ENCODE measurements at regions not wholly inside any gene's neighbourhood (a gene's known extent, or its start where the extent isn't known, plus 50 kb on each side); places are given as distances from the start of the nearest gene placed in this dataset.

- TF ChIP-seq POLR2A (IDR thresholded peaks at IDR 0.05) (no peak), CTCF (IDR thresholded peaks at IDR 0.05) (no peak)
- no peak overlapping the region for H3K4me3 ChIP-seq
- H3K4me1 ChIP-seq, result peaks cover 4 to 6% of the 10 kb centered on the region in 2 donors
- no peaks in the 10 kb centered on the region for H3K27me3 ChIP-seq
- no peak for DNase-seq
- no peaks in the 10 kb centered on the region for H3K9me3 ChIP-seq
- intact Hi-C loops (cut with DNase I; ENCODE audit: low total_unique reads), result no loop called here
- H3K36me3 ChIP-seq, result no peaks in the 10 kb centered on the region
- H3K27ac ChIP-seq, result no peak overlapping the region
These were observed 330.3 kb downstream of the PCNX1 start for GRCh38 chr14:71237556-71237955.

DNA sequence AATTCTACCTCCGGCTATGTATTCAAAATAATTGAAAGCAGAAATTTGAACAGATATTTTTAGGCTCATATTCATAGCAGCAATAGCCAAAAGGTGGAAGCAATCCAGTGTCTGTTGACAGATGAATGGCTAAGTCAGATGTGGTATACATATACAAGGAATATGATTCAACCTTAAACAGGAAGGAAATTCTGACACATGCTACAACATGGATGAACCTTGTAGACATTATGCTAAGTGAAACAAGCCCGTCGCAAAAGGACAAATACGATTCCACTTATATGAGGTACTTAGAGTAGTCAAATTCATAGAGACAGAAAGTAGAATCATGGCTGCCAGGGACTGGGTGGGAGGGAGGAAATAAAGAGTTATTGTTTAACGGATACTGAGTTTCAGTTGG lies 331.6 kb downstream of the PCNX1 start:
- H3K27ac ChIP-seq, result no peak overlapping the region
- no peak overlapping the region for H3K4me3 ChIP-seq
- DNase-seq, result no peak
- H3K27me3 ChIP-seq, result no peaks in the 10 kb centered on the region
- intact Hi-C loops (cut with DNase I; ENCODE audit: low total_unique reads), result no loop called here
- H3K4me1 ChIP-seq, result peaks cover 4 to 6% of the 10 kb centered on the region in 2 donors
- no peaks in the 10 kb centered on the region for H3K36me3 ChIP-seq
- no peaks in the 10 kb centered on the region for H3K9me3 ChIP-seq
- TF ChIP-seq POLR2A (IDR thresholded peaks at IDR 0.05) (no peak), CTCF (IDR thresholded peaks at IDR 0.05) (no peak)

GRCh38 chr14:71240171-71240570 lies 332.9 kb downstream of the PCNX1 start:
- Histone ChIP-seq H3K4me3 (no peak overlapping the region), H3K4me1 (peaks cover 4 to 6% of the 10 kb centered on the region in 2 donors), H3K9me3 (no peaks in the 10 kb centered on the region), H3K27me3 (no peaks in the 10 kb centered on the region), H3K36me3 (no peaks in the 10 kb centered on the region), H3K27ac (no peak overlapping the region)
- no peak for DNase-seq
- intact Hi-C loops (cut with DNase I; ENCODE audit: low total_unique reads), result no loop called here
- no peak for TF ChIP-seq CTCF (IDR thresholded peaks at IDR 0.05)
- TF ChIP-seq POLR2A (IDR thresholded peaks at IDR 0.05), result no peak

DNA sequence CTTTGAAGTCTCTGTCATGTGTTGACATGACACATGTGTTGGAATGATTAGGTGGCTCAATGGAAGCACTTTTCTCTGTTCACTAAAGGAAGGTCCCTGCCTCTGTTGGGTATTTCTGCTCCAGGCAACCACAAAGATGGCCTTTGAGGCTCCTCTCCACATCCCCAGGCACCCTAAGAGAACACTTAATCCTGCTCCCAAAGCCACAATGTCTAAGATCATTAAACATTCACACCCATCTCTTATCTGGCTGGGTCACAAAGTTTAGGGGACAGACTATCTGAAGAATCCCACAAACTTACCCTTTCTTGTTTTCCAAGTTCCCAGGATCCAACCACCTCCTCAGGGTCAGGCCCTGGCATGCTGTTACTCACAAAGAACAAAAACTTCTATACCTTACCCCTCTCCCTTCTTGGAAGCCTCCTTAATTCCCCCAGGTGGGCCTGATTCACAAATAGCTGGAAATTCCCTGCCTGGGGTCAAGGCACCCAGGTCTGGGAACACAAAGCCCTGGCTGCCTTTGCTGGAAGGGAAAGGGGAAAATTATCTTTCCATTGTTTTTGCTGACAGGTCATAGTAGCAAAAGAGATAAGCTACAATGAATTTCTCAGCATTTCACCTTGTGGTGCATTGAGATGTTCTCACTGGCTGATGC lies 333.7 kb downstream of the PCNX1 start:
- DNase-seq, result no peak
- H3K9me3 ChIP-seq, result no peaks in the 10 kb centered on the region
- peak overlapping the region; percentile 53 to 74 for H3K27ac ChIP-seq
- H3K36me3 ChIP-seq, result no peaks in the 10 kb centered on the region
- TF ChIP-seq POLR2A (IDR thresholded peaks at IDR 0.05) (no peak), CTCF (IDR thresholded peaks at IDR 0.05) (no peak)
- intact Hi-C loops (cut with DNase I; ENCODE audit: low total_unique reads), result no loop called here
- peaks cover 4 to 6% of the 10 kb centered on the region in 2 donors for H3K4me1 ChIP-seq
- H3K4me3 ChIP-seq, result no peak overlapping the region
- no peaks in the 10 kb centered on the region for H3K27me3 ChIP-seq

DNA sequence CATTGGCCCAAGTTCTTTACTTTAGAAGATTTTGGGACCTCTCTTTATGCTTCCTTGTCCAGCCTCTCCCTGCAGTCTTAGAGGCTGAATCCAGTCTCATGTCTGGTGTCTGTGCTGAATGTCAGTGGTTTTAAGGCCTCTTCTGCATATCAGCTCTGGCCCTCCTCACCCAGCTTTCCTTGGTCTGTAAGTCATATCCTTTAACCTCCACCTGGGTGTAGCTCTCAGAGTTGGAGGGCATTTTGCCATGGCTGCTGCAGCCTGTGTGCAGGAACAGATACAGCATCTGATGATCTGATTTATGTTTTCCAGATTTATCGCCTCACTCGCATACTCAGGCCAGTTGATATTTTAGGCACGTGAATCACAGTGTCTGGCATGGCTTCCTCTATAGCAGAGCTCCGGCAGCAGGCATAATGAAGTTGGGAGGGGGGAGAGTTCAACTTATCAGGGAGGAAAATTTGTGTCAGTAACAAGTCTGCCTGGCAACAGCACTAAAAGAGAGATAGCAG lies 335.0 kb downstream of the PCNX1 start:
- TF ChIP-seq POLR2A (IDR thresholded peaks at IDR 0.05), result no peak
- TF ChIP-seq CTCF (IDR thresholded peaks at IDR 0.05), result no peak
- intact Hi-C loops (cut with DNase I; ENCODE audit: low total_unique reads), result no loop called here
- Histone ChIP-seq H3K9me3 (no peaks in the 10 kb centered on the region), H3K27me3 (no peaks in the 10 kb centered on the region), H3K27ac (peak overlapping the region; percentile 53 to 74), H3K36me3 (no peaks in the 10 kb centered on the region), H3K4me1 (peaks cover 4 to 6% of the 10 kb centered on the region in 2 donors), H3K4me3 (no peak overlapping the region)
- DNase-seq, result peak; percentile 58 to 76

Data from uterus (tissue), 3 donors.